Ramos (cell line): ENCODE measurements at regions not wholly inside any gene's neighbourhood (a gene's known extent, or its start where the extent isn't known, plus 50 kb on each side); places are given as distances from the start of the nearest gene placed in this dataset.

Experiments
- in situ Hi-C: fragments of 300-500 bp; cut with MboI; formaldehyde crosslinking; loops from one replicate; pipeline ENCODE4 v1.14.3; 2022; ENCODE audit warnings: low sequenced_read_pairs; ENCODE audit not compliant: unreplicated experiment

DNA sequence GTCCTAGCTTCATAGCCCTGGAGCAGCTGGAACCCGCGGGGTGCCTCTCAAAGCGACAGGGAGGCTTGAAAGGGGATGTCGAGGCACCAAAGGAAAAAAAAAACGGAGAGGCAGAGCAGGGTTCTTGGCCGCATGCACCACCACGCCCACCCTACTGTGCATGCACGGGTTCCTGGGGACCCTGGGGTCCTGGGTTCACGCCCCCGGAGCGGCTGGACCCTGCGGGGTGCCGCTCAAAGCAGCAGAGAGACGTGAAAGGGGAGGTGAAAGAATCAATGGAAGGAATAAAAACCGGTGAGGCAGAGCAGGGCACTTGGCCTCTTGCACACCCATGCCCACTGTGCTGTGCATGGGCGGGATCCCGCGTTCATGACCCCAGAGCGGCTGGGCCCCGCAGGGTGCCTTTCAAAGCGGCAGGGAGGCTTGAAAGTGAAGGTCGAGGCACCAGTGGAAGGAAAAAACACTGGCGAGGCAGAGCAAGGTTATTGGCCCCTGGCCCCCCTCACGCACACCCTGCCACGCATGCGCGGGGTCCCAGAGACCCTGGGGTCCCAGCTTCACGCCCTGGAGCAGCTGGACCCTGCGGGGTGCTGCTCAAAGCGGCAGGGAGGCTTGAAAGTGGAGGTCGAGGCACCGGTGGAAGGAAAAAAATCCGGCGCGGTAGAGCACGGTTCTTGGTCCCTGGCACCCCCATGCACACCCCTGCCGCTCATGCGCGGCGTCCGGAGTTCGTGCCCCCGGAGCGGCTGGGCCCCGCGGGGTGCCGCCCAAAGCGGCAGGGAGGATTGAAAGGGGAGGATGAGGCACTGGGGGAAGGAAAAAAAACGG is 318.5 kb downstream of the ALG10 start:
- in situ Hi-C loops = no loop called here

DNA sequence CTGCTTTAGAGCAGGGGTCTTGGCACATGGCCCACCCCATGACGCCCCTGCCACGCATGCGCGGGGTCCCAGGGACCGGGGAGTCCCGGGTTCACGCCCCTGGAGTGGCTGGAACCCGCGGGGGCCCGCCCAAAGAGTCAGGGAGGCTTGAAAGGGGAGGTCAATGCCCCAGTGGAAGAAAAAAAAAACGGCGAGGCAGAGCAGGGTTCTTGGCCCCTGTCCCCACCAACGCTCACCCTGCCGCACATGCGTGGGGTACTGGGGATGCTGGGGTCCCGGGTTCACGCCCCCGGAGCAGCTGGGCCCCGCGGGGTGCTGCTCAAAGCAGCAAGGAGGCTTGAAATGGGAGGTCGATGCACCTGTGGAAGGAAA is 319.1 kb downstream of the ALG10 start:
- in situ Hi-C loops = no loop called here

DNA sequence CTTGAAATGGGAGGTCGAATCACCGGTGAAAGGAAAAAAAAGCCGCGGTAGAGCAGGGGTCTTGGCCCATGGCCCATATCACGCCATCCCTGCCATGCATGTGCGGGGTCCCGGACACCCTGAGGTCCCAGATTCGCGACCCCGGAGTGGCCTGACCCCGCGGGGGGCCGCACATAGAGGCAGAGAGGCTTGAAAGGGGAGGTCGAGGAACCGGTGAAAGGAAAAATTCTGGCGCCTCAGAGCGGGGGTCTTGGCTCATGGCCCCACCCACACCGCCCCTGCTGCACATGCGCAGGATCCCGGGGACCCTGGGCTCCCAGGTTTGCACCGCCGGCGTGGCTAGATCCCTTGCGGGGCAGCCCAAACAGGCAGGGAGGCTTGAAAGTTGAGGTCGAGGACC is 319.8 kb downstream of the ALG10 start:
- in situ Hi-C loops = no loop called here

DNA sequence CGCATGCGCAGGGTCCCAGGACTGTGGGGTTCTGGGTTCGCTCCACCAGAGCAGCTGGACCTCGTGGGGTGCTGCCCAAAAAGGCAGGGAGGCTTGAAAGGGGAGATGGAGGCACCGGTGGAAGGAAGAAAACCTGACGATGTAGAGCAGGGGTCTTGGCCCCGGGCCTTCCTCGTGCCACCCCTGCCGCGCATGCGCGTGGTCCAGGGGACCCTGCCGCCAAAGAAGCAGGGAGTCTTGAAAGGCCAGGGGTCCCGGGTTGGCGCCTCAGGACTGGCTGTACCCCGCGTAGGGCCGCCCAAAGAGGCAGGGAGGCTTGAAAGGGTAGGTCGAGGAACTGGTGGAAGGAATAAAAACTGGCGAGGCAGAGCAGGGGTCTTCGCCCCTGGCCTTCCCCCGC is 321.0 kb downstream of the ALG10 start:
- in situ Hi-C loops = no loop called here

DNA sequence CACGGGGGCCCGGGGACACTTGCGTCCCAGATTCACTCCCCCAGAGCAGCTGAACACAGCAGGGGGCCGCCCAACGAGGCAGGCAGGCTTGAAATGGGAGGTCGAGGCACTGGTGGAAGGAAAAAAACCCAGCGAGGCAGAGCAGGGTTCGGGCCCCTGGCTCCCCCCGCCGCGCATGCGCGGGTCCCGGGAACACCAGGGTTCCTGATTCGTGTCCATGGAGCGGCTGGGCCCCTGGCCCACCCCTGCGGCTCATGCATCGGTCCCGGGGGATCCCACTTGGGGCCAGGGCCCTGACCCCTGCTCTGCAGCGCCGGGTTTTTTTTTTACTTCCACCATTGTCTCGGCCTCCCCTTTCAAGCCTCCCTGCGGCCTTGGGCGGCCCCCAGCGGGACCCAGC is 321.5 kb downstream of the ALG10 start:
- in situ Hi-C loops = no loop called here

DNA sequence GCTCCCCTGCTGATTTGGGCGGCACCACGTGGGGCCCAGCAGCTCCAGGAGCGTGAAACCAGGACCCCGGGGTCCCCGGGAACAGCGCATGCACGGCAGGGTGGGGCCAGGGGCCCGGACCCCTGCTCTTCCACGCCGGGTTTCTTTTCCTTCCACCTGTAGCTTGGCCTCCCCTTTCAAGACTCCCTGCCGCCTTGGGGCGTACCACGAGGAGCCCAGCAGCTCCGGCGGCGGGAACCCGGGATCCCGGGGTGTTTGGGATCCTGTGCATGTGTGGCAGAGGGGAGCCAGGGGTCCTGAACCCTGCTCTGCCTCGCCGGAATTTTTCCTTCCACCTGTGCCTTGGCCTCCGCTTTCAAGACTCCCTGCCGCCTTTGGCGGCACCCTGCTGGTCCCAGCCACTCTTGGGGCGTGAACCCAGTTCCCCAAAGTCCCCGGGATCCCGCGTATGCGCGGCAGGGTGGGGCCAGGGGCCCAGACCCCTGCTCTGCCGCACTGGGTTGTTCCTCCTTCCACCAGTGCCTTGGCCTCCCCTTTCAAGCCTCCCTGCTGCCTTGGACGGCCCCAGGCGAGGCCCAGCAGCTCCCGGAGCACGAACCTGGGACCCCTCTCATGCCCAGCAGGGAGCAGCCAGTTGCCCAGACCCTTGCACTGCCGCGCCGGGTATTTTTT is 322.7 kb downstream of the ALG10 start:
- in situ Hi-C loops = no loop called here

DNA sequence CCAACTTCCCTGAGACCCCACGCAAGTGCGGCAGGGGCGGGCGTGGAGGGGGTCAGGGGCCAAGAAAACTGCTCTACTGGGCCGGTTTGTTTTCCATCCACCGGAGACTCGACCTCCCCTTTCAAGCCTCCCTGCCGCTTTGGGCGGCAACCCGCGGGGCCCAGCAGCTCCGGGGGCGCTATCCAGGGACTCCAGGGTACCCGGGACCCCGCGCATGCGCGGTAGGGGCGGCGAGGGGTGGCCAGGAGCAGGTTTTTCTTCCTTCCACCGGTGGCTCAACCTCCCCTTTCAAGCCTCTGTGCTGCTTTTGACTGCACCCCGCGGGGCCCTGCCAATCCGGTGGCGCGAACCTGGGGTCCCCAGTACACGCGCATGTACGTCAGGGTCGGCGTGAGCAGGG is 323.5 kb downstream of the ALG10 start:
- in situ Hi-C loops = no loop called here

DNA sequence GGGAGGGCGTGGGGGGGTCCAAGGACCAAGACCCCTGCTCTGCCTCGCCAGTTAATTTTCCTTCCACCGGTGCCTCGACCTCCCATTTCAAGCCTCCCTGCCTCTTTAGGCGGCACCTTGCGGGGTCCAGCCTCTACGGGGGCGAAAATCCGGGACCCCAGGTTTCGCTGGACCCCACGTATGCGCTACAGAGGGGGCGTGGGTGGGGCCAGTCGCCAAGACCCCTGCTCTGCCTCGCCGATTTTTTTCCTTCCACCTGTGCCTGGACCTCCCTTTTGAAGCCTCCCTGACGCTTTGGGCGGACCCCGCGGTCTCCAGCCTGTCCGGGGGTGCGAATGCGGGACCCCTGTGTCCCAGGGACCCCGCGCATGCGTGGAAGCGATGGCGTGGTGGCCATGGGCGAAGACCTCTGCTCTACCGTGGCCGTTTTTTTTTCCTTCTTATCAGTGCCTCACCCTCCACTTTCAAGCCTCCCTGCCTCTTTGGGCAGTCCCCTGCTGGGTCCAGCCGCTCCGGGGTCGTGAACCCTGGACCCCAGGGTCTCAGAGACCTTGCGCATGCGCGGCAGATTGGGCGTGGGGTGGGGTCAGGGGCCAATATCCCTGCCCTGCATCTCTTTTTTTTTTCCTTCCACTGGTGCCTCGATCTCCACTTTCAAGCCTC is 324.2 kb downstream of the ALG10 start:
- in situ Hi-C loops = no loop called here

DNA sequence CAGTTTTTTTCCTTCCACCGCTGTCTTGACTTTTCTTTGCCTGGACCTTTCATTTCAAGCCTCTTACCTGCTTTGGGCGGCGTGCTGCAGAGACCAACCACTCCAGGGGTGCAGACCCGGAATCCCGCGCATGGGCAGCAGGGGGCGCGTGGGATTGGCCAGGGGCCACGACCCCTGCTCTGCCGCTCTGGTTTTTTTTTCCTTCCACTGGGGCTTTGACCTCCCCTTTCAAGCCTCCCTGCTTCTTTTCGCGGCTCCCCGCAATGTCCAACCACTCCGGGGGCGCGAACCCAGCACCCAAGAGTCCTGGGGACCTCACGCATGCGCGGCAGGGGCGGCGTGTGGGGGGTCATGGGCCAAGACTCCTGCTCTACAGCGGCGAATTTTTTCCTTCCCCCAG is 325.1 kb downstream of the ALG10 start:
- in situ Hi-C loops = no loop called here

DNA sequence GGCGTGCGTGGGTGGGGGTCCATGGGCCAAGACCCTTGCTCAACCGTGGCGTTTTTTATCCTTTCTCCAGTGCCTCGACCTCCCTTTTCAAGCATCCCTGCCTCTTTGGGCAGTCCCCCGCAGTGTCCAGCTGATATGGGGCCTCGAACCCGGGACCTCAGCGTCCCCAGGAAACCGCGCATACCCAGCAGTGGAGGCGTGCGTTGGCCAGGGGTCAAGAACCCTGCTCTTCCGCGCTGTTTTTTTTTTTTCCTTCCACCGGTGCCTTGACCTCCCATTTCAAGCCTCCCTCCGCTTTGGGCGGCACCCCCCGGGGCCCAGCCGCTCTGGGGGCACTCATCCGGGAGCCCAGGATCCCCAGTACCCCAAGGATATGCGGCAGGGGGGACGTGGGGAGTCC is 325.8 kb downstream of the ALG10 start:
- in situ Hi-C loops = no loop called here

DNA sequence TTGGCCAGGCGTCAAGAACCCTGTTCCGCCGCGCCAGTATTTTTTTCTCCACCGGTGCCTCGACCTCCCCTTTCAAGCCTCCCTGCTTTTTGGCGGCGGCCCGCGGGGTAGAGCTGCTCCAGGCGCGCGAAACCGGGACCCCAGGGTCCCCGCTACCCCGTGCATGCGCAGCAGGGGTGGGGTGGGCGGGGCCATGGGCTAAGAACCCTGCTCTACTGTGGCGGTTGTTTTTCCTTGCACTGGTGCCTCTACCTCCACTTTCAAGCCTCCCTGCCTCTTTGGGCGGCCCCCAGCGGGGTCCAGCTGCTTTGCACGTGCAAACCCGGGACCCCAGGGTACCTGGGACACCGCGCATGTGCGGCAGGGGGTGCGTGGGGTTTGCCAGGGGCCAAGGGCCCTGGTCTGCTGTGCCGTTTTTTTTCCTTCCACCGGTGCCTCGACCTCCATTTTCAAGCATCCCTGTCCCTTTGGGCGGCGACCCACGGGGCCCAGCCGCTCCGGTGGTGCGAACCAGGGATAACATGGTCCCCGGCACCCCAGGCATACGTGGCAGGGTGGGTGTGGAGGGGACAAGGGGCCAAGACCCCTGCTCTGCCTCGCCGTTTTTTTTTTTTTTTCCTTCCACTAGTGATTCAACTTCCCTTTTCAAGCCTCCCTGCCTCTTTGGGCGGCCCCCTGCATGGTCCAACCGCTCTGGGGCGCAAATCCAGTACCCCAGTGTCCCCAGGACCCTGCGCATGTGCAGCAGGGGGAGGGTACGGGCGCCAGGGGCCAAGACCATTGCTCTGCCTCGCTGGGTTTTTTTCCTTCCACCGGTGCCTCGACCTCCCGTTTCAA is 326.8 kb downstream of the ALG10 start:
- in situ Hi-C loops = no loop called here

DNA sequence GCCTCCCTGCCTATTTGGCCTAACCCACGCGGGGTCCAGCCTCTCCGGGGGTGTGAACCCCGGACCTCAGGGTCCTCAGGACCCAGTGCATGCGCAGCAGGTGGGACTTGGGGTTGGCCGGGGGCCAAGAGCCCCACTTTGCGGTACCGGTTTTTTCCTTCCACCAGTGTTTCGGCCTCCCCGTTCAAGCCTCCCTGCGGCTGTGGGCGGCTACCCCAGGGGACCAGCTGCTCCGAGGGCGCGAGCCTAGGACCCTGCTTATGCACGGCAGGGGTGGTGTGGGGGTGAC is 327.3 kb downstream of the ALG10 start:
- in situ Hi-C loops = no loop called here

DNA sequence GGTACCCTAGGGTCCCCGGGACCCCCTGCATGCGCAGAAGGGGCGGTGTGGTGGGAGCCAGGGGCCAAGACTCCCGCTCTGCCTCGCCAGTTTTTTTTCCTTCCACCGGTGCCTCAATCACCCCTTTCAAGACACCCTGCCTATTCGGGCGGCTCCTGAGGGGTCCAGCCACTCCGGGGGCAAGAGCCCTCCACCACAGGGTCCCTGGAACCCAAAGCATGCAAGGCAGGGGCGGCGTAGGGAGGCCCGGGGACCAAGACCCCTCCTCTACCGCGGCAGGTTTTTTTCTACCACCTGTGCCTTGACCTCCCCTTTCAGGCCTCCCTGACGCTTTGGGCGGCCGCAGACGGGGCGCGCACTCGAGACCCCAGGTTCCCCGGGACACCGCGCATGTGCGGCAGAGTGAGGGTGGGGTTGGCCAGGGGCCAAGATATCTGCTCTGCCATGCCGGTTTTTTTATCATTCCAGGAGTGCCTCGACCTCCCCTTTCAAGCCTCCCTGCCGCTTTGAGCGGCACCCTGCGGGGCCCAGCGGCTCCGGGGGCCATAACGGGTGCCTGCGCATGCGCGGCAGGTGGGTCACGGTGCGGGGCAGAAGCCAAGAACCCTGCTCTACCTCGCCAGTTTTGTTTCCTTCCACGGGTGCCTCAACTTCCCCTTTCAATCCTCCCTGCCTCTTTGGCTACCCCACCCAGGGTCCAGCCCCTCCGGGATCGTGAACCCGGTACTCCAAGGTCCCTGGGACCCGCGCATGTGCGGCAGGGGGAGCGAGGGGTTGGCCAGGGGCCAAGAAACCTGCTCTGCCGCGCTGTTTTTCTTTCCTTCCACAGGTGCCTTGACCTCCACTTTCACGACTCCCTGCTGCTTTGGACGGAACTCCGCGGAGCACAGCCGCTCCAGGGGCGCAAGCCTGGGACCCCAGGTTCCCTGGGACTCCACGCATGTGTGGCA is 328.1 kb downstream of the ALG10 start:
- in situ Hi-C loops = no loop called here

DNA sequence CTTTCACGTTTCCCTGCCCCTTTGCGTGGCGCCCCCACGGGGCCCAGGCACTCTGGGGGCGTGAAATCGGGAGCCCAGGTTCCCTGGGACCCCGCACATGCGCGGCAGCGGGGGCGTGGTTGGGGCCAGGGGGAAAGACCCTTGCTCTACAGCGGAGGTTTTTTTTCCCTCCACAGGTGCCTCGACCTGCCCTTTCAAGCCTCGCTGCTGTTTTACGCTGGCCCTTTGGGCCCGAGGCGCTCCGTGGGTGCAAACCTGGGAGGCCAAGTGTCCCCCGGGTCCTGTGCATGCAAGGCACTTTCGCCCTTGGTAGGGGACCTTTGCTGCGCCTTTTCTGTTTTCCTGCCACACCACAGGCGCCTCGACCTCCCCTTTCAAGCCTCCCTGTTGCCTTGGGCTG is 329.8 kb downstream of the ALG10 start:
- in situ Hi-C loops = no loop called here

DNA sequence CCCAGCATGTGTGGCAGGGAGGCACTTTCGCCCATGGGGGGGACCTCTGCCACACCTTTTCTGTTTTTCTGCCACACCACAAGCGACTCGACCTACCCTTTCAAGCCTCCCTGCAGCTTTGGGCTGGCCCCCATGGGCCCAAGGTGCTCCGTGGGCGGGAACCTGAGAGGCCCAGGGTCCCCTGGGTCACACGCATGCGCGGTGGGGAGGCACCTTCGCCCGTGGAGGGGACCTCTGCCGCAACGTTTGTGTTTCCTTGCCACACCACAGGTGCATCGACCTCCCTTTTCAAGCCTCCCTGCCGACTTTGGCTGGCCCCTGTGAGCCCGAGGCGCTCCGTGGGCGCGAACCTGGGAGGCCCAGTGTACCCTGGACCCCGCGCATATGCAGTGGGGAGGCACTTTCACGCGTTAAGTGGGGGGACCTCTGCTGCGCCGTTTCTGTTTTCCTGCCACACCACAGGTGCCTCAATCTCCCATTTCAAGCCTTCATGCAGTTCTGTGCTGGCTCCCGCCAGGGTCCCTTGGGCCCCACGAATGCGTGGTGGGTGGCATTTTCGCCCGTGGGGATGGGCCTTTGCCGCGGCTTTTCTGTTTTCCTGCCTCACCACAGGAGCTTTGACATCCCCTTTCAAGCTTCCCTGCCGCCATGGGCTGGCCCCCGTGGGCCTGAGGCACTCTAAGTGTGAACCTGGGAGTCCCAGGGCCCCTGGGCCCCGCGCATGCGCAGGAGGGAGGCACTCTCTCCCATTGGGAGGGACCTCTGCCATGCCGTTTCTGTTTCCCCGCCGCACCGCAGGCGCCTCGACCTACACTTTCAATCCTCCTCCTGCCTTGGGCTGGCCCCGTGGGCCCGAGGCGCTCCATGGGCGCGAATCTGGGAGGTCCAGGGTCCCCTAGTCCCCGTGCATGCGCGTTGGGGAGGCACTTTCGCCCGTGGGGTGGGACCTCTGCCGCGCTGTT is 332.2 kb downstream of the ALG10 start:
- in situ Hi-C loops = no loop called here

DNA sequence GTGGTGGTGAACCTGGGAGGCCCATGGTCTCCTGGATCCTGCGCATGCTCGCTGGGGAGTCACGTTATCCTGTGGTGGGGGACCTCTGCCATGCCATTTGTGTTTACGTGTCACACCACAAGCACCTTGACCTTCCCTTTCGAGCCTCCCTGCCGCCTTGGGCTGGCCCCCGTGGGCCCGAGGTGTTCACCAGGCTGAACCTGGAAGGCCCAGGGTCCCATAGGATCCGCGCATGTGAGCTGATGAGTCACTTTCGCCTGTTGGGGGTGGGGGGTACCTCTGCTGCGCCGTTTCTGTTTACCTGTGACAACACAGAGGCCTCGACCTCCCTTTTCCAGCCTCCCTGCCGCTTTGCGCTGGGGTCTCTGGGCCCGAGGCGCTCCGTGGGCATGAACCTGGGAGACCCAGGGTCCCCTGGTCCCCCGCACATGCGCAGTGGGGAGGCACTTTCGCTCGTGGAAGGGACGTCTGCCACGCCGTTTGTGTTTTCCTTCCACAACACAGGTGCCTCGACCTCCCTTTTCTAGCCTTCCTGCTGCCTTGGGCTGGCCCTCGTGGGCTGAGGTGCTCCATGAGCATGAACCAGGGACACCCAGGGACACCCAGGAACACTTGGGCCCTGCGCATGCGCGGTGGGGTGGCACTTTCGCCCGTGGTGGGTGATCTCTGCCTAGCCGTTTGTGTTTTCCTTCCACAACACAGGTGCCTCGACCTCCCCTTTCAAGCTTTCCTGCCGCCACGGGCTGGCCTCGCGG is 334.1 kb downstream of the ALG10 start:
- in situ Hi-C loops = no loop called here

DNA sequence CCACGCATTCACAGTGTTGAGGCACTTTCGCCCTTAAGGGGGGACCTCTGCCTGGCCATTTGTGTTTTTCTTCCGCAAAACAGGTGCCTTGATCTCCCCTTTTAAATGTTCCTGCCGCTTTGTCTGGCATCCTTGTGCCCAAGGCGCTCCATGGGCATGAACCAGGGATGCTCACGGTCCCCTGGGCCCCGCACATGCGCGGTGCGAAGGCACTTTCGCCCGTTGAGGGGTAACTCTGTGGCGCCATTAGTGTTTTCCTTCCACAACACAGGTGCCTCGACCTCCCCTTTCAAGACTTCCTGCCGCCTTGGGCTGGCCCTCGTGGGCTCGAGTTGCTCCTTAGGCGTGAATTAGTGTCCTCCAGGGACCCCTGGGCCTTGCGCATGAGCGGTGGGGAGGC is 335.5 kb downstream of the ALG10 start:
- in situ Hi-C loops = no loop called here

DNA sequence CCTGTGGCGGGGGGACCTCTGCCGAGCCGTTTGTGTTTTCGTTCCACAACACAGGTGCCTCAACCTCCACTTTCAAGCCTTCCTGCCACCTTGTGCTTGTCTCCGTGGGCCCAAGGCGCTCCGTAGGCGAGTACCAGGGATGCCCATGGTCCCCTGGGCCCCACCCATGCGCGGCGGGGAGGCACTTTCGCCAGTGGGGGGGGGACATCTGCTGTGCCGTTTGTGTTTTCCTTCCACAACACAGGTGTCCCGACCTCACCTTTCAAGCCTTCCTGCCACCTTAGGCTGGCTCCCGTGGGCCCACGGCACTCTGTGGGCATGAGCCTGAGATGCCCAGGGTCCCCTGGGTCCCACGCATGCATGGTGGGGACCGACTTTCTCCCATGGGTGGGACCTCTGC is 335.9 kb downstream of the ALG10 start:
- in situ Hi-C loops = no loop called here
